NCI-H2029 (cell line): ENCODE measurements at regions not wholly inside any gene's neighbourhood (a gene's known extent, or its start where the extent isn't known, plus 50 kb on each side); places are given as distances from the start of the nearest gene placed in this dataset.
"Not testable (repeated sequence)": the region's sequence is repeated elsewhere in the genome, so short reads cannot be mapped to it uniquely, and the experiment has no call there.

ENCODE experiments used
- DNase-seq: peaks from one replicate; lab custom pipeline; 2025; lab: John Stamatoyannopoulos, UW

- no peak for DNase-seq
These were observed 2683.8 kb downstream of the PCDH9 start for GRCh38 chr13:64546371-64546770.

GRCh38 chr13:64540976-64541375, 2689.2 kb downstream of the PCDH9 start:
- DNase-seq, result no peak

GRCh38 chr13:64540468-64540867, 2689.7 kb downstream of the PCDH9 start:
- DNase-seq, result no peak

GRCh38 chr13:64538711-64539110, 2691.4 kb downstream of the PCDH9 start:
- no peak for DNase-seq

GRCh38 chr13:64534302-64534701, 2695.8 kb downstream of the PCDH9 start:
- DNase-seq, result no peak

- DNase-seq, result no peak
These were observed 2698.7 kb downstream of the PCDH9 start for GRCh38 chr13:64531400-64531799.

GRCh38 chr13:64529874-64530485, 2700.2 kb downstream of the PCDH9 start:
- no peak for DNase-seq

- no peak for DNase-seq
These were observed 2701.3 kb downstream of the PCDH9 start for GRCh38 chr13:64528838-64529237.

GRCh38 chr13:64527561-64527960, 2702.6 kb downstream of the PCDH9 start:
- no peak for DNase-seq

- DNase-seq, result no peak
These were observed 2704.4 kb downstream of the PCDH9 start for GRCh38 chr13:64525687-64526086.

- DNase-seq, result no peak
These were observed 2719.4 kb downstream of the PCDH9 start for GRCh38 chr13:64510747-64511146.

GRCh38 chr13:64506246-64506645, 2723.9 kb downstream of the PCDH9 start:
- DNase-seq, result no peak

GRCh38 chr13:64505336-64505910, 2724.7 kb downstream of the PCDH9 start:
- DNase-seq, result no peak

- DNase-seq, result no peak
These were observed 2741.4 kb downstream of the PCDH9 start for GRCh38 chr13:64488731-64489130.

GRCh38 chr13:64482373-64482772, 2747.8 kb downstream of the PCDH9 start:
- no peak for DNase-seq

- no peak for DNase-seq
These were observed 2749.5 kb downstream of the PCDH9 start for GRCh38 chr13:64480672-64481071.

GRCh38 chr13:64480211-64480610, 2749.9 kb downstream of the PCDH9 start:
- DNase-seq, result no peak

- DNase-seq, result no peak
These were observed 2753.0 kb downstream of the PCDH9 start for GRCh38 chr13:64477146-64477545.

- DNase-seq, result not testable (repeated sequence)
These were observed 2754.0 kb downstream of the PCDH9 start for GRCh38 chr13:64476041-64476568.

GRCh38 chr13:64471916-64472315, 2758.2 kb downstream of the PCDH9 start:
- DNase-seq, result no peak

- no peak for DNase-seq
These were observed 2759.4 kb downstream of the PCDH9 start for GRCh38 chr13:64470751-64471150.

GRCh38 chr13:64459778-64460177, 2770.4 kb downstream of the PCDH9 start:
- DNase-seq, result no peak

GRCh38 chr13:64457976-64458375, 2772.2 kb downstream of the PCDH9 start:
- no peak for DNase-seq

GRCh38 chr13:64455124-64455523, 2775.0 kb downstream of the PCDH9 start:
- no peak for DNase-seq
